Muscle of leg (tissue), 3 donors: ENCODE measurements at regions not wholly inside any gene's neighbourhood (a gene's known extent, or its start where the extent isn't known, plus 50 kb on each side); places are given as distances from the start of the nearest gene placed in this dataset.

Experiments
- DNase-seq: peaks from one replicate; pipeline ENCODE4 v3.0.0; 2013
- H3K27ac ChIP-seq: one replicate; pipeline ENCODE4 v1.5.1; 2013; ENCODE audit warnings: mild to moderate bottlenecking, low read length, control low read depth
- H3K27me3 ChIP-seq: one replicate; pipeline ENCODE4 v1.6.1; 2013; ENCODE audit warnings: low read length; ENCODE audit not compliant: control insufficient read depth, insufficient read depth
- H3K36me3 ChIP-seq: one replicate; pipeline ENCODE4 v1.6.1; 2013; ENCODE audit warnings: low read length; ENCODE audit not compliant: control insufficient read depth, insufficient read depth
- H3K4me1 ChIP-seq: one replicate; pipeline ENCODE4 v1.6.1; 2013; ENCODE audit warnings: low read length; ENCODE audit not compliant: control insufficient read depth, insufficient read depth
- H3K4me3 ChIP-seq: one replicate; pipeline ENCODE4 v1.5.1; 2013; ENCODE audit warnings: low read length, control low read depth
- H3K9me3 ChIP-seq: replicated peaks from 2 replicates; pipeline ENCODE4 v1.6.1; 2013; ENCODE audit warnings: low read depth, low read length; ENCODE audit not compliant: control insufficient read depth
- WGBS: methylation state at CpG from one replicate; pipeline ENCODE4 v1.1.5; 2013; ENCODE audit warnings: missing lambda C conversion rate; ENCODE audit not compliant: insufficient coverage; 5-methylcytosine and 5-hydroxymethylcytosine counted together

GRCh38 chr18:78304192-78305164, 675.1 kb upstream of the SALL3 start:
- WGBS = 38% methylated on average over 10 of the region's 25 CpGs
- Histone ChIP-seq H3K4me3 (no peak overlapping the region), H3K27me3 (no peaks in the 10 kb centered on the region), H3K4me1 (peaks cover 6% of the 10 kb centered on the region), H3K36me3 (no peaks in the 10 kb centered on the region), H3K9me3 (no peaks in the 10 kb centered on the region), H3K27ac (no peak overlapping the region)
- peak; percentile 43 for DNase-seq

GRCh38 chr18:78305789-78306188, 673.8 kb upstream of the SALL3 start:
- WGBS = no CpG with 5 or more reads among the region's 6 CpGs
- H3K4me3 ChIP-seq = no peak overlapping the region

GRCh38 chr18:78309307-78309706, 670.3 kb upstream of the SALL3 start:
- Histone ChIP-seq H3K27ac (no peak overlapping the region), H3K4me3 (no peak overlapping the region), H3K9me3 (no peaks in the 10 kb centered on the region), H3K36me3 (no peaks in the 10 kb centered on the region), H3K27me3 (no peaks in the 10 kb centered on the region), H3K4me1 (peaks cover under 1% of the 10 kb centered on the region)
- DNase-seq = no peak
- 45% methylated on average over 39 of the region's 42 CpGs for WGBS

More at GRCh38 chr18:78305789-78306188, 673.8 kb upstream of the SALL3 start:
- H3K36me3 ChIP-seq = no peaks in the 10 kb centered on the region
- no peak for DNase-seq
- H3K27ac ChIP-seq = no peak overlapping the region
- peaks cover 6% of the 10 kb centered on the region for H3K4me1 ChIP-seq
- no peaks in the 10 kb centered on the region for H3K27me3 ChIP-seq
- H3K9me3 ChIP-seq = no peaks in the 10 kb centered on the region

- Histone ChIP-seq H3K36me3 (no peaks in the 10 kb centered on the region), H3K27ac (no peak overlapping the region), H3K4me3 (no peak overlapping the region), H3K27me3 (no peaks in the 10 kb centered on the region), H3K9me3 (no peaks in the 10 kb centered on the region), H3K4me1 (no peaks in the 10 kb centered on the region)
- 0% methylated on average over 3 of the region's 8 CpGs for WGBS
- peak; percentile 75 for DNase-seq
These were observed 669.7 kb upstream of the SALL3 start for GRCh38 chr18:78309924-78310323.

- Histone ChIP-seq H3K27me3 (peaks cover 5% of the 10 kb centered on the region), H3K36me3 (no peaks in the 10 kb centered on the region), H3K4me3 (no peak overlapping the region), H3K9me3 (no peaks in the 10 kb centered on the region), H3K27ac (no peak overlapping the region), H3K4me1 (no peaks in the 10 kb centered on the region)
- WGBS = 47% methylated on average over 4 of the region's 15 CpGs
- no peak for DNase-seq
These were observed 660.4 kb upstream of the SALL3 start for GRCh38 chr18:78319264-78319663.

- H3K27me3 ChIP-seq = peaks cover 5% of the 10 kb centered on the region
- no peaks in the 10 kb centered on the region for H3K4me1 ChIP-seq
- H3K9me3 ChIP-seq = no peaks in the 10 kb centered on the region
- DNase-seq = no peak
- no peak overlapping the region for H3K4me3 ChIP-seq
- 72% methylated on average over 4 of the region's 10 CpGs for WGBS
- H3K36me3 ChIP-seq = no peaks in the 10 kb centered on the region
- no peak overlapping the region for H3K27ac ChIP-seq
These were observed 659.7 kb upstream of the SALL3 start for GRCh38 chr18:78319961-78320360.

GRCh38 chr18:78321402-78321801, 658.2 kb upstream of the SALL3 start:
- Histone ChIP-seq H3K27me3 (peaks cover 5% of the 10 kb centered on the region), H3K27ac (no peak overlapping the region), H3K9me3 (no peaks in the 10 kb centered on the region), H3K4me1 (no peaks in the 10 kb centered on the region), H3K4me3 (no peak overlapping the region), H3K36me3 (no peaks in the 10 kb centered on the region)
- DNase-seq = no peak
- WGBS = 76% methylated on average over 2 of the region's 6 CpGs

- no peaks in the 10 kb centered on the region for H3K36me3 ChIP-seq
- H3K27me3 ChIP-seq = peaks cover 5% of the 10 kb centered on the region
- H3K9me3 ChIP-seq = no peaks in the 10 kb centered on the region
- H3K27ac ChIP-seq = no peak overlapping the region
- DNase-seq = no peak
- no peaks in the 10 kb centered on the region for H3K4me1 ChIP-seq
- 43% methylated on average over 10 of the region's 14 CpGs for WGBS
- H3K4me3 ChIP-seq = no peak overlapping the region
These were observed 656.0 kb upstream of the SALL3 start for GRCh38 chr18:78323453-78324197.

- Histone ChIP-seq H3K27me3 (no peaks in the 10 kb centered on the region), H3K27ac (no peak overlapping the region), H3K4me3 (no peak overlapping the region), H3K9me3 (no peaks in the 10 kb centered on the region), H3K36me3 (no peaks in the 10 kb centered on the region), H3K4me1 (no peaks in the 10 kb centered on the region)
- no peak for DNase-seq
- 80% methylated on average over 1 of the region's 8 CpGs for WGBS
These were observed 652.0 kb upstream of the SALL3 start for GRCh38 chr18:78327643-78328042.

- DNase-seq = no peak
- Histone ChIP-seq H3K27ac (no peak overlapping the region), H3K36me3 (no peaks in the 10 kb centered on the region), H3K9me3 (no peaks in the 10 kb centered on the region), H3K4me1 (no peaks in the 10 kb centered on the region), H3K27me3 (no peaks in the 10 kb centered on the region), H3K4me3 (no peak overlapping the region)
- WGBS = no CpG with 5 or more reads among the region's 10 CpGs
These were observed 648.9 kb upstream of the SALL3 start for GRCh38 chr18:78330766-78331165.
